ENCODE measurements at regions not wholly inside any gene's neighbourhood (a gene's known extent, or its start where the extent isn't known, plus 50 kb on each side); places are given as distances from the start of the nearest gene placed in this dataset.

DNA sequence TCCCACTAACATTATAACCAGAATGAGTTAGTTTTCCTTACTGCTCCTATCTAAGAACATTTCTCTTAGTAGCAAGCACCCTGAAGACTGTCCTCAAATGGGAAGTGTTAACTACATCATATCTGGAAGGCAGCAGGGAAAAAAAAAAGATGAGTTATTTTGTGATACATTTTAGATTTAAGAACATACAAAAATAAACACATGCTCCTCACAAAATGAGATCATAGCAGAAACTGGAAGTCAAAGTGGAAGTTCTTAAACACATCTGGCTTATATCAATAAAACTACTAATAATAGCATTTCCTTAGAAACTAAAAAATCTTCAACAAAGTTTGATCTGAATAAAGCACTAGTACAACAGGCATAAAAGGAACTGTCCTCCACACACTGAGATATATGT lies 70.4 kb downstream of the SLITRK6 start:
- dilution Hi-C loops (cut with HindIII; ENCODE audit: low sequenced_read_pairs, unreplicated experiment) (no loop called here), intact Hi-C loops (cut with micrococcal nuclease) (loop anchor here (5.0 kb wide), 1 partner anchor 202 kb away; no protein-coding TSS in a partner anchor), in situ Hi-C loops (cut with MboI; ENCODE audit: low sequenced_read_pairs) (no loop called here)
- ATAC-seq (ENCODE audit: low read depth) = peak; percentile 35
- ChIA-PET POLR2A (ENCODE audit: unreplicated experiment) (no interaction called here), CTCF (no interaction called here)
- Histone ChIP-seq H2AFZ (replicated peaks; ENCODE audit: low read length, poor library complexity) (no peak overlapping the region), H3K36me3 (ENCODE audit: control insufficient read depth, insufficient read depth, low read length) (no peaks in the 10 kb centered on the region), H3K9me3 (ENCODE audit: control insufficient read depth, insufficient read depth, low read length) (peaks cover 2% of the 10 kb centered on the region; the same call in 1 of the 2 replicates), H3K27me3 (ENCODE audit: control insufficient read depth, insufficient read depth, low read length) (no peaks in the 10 kb centered on the region), H2BK20ac (ENCODE audit: low read depth, low read length) (peak overlapping the region; percentile 53; the same call in 1 of the 2 replicates), H2BK120ac (ENCODE audit: low read depth, low read length) (peak overlapping the region; percentile 65; the same call in 1 of the 2 replicates), H2AK9ac (replicated peaks; ENCODE audit: low read depth, low read length, poor library complexity) (no peak overlapping the region), H3K4me3 (ENCODE audit: insufficient read depth, low read depth, low read length) (no peak overlapping the region), H3K4me2 (ENCODE audit: low read depth, low read length) (peak overlapping the region; percentile 67; the same call in 1 of the 2 replicates), H3K9ac (ENCODE audit: low read depth, low read length) (no peak overlapping the region), H3K14ac (replicated peaks; ENCODE audit: low read depth, low read length) (peak overlapping the region; percentile 85), H2AK5ac (ENCODE audit: low read depth, low read length) (no peak overlapping the region), H4K20me1 (ENCODE audit: insufficient read depth, low read length) (no peaks in the 10 kb centered on the region), H3K27ac (ENCODE audit: insufficient read depth, low read length) (peak overlapping the region; percentile 81; the same call in 1 of the 2 replicates), H3K9me1 (ENCODE audit: insufficient read depth, low read length) (no peaks in the 10 kb centered on the region), H3K4ac (ENCODE audit: low read depth, low read length) (peak overlapping the region; percentile 69; the same call in 1 of the 2 replicates), H4K8ac (ENCODE audit: low read depth in 2 of 2, low read length in 2 of 2) (no peak overlapping the region; a peak in 1 of 4 replicates), H3K23ac (ENCODE audit: low read depth, low read length) (0 out of 2 replicates have a peak overlapping the region, but pooled peaks have one; percentile 23), H4K5ac (ENCODE audit: low read depth, low read length) (no peak overlapping the region), H3K4me1 (ENCODE audit: control insufficient read depth, insufficient read depth, low read length) (peaks cover 6% of the 10 kb centered on the region; the same call in 1 of the 2 replicates), H2BK15ac (ENCODE audit: low read depth, low read length) (no peak overlapping the region), H3K18ac (ENCODE audit: low read depth, low read length) (peak overlapping the region; percentile 80), H3K79me1 (ENCODE audit: low read depth in 1 of 2, low read length in 2 of 2) (no peaks in the 10 kb centered on the region), H2BK5ac (ENCODE audit: low read depth, low read length, poor library complexity, severe bottlenecking) (peak overlapping the region; percentile 89), H3K56ac (ENCODE audit: extremely low read depth, insufficient read depth, low read length) (no peak overlapping the region), H4K91ac (ENCODE audit: insufficient read depth, low read depth, low read length) (peak overlapping the region; percentile 4; the same call in 1 of the 2 replicates)
- peak; percentile 74 for DNase-seq
- no TSS peak for BruUV-seq (replicated peaks)
- TF ChIP-seq, protein P1, sequence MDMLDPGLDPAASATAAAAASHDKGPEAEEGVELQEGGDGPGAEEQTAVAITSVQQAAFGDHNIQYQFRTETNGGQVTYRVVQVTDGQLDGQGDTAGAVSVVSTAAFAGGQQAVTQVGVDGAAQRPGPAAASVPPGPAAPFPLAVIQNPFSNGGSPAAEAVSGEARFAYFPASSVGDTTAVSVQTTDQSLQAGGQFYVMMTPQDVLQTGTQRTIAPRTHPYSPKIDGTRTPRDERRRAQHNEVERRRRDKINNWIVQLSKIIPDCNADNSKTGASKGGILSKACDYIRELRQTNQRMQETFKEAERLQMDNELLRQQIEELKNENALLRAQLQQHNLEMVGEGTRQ (IDR thresholded peaks at IDR 0.05; ENCODE audit: low read depth, low read length) = no peak
- TF ChIP-seq CEBPB (IDR thresholded peaks at IDR 0.05; ENCODE audit: low read depth, low read length) (no peak), POLR2A (IDR thresholded peaks at IDR 0.05; ENCODE audit: low read depth, low read length) (no peak), RFX5 (IDR thresholded peaks at IDR 0.05; ENCODE audit: low read depth, low read length) (no peak), CHD1 (IDR thresholded peaks at IDR 0.05; ENCODE audit: low read depth, low read length) (no peak), FOS (IDR thresholded peaks at IDR 0.05; ENCODE audit: low read depth, low read length) (no peak), RAD21 (IDR thresholded peaks at IDR 0.05; ENCODE audit: low read length) (no peak), BHLHE40 (IDR thresholded peaks at IDR 0.05; ENCODE audit: low read depth, low read length) (no peak), MAZ (IDR thresholded peaks at IDR 0.05; ENCODE audit: borderline replicate concordance, low read depth, low read length) (no peak), MAFK (IDR thresholded peaks at IDR 0.05; ENCODE audit: low read depth, low read length) (no peak)
- TF ChIP-seq, protein P2, sequence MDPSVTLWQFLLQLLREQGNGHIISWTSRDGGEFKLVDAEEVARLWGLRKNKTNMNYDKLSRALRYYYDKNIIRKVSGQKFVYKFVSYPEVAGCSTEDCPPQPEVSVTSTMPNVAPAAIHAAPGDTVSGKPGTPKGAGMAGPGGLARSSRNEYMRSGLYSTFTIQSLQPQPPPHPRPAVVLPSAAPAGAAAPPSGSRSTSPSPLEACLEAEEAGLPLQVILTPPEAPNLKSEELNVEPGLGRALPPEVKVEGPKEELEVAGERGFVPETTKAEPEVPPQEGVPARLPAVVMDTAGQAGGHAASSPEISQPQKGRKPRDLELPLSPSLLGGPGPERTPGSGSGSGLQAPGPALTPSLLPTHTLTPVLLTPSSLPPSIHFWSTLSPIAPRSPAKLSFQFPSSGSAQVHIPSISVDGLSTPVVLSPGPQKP (IDR thresholded peaks at IDR 0.05; ENCODE audit: borderline replicate concordance, low read depth, low read length) = no peak
- TF ChIP-seq, protein P3, sequence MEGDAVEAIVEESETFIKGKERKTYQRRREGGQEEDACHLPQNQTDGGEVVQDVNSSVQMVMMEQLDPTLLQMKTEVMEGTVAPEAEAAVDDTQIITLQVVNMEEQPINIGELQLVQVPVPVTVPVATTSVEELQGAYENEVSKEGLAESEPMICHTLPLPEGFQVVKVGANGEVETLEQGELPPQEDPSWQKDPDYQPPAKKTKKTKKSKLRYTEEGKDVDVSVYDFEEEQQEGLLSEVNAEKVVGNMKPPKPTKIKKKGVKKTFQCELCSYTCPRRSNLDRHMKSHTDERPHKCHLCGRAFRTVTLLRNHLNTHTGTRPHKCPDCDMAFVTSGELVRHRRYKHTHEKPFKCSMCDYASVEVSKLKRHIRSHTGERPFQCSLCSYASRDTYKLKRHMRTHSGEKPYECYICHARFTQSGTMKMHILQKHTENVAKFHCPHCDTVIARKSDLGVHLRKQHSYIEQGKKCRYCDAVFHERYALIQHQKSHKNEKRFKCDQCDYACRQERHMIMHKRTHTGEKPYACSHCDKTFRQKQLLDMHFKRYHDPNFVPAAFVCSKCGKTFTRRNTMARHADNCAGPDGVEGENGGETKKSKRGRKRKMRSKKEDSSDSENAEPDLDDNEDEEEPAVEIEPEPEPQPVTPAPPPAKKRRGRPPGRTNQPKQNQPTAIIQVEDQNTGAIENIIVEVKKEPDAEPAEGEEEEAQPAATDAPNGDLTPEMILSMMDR (conservative IDR thresholded peaks at IDR 0.05; ENCODE audit: low read depth, low read length) = no peak

All from IMR-90 (cell line).